22Rv1 (cell line): ENCODE measurements at regions not wholly inside any gene's neighbourhood (a gene's known extent, or its start where the extent isn't known, plus 50 kb on each side); places are given as distances from the start of the nearest gene placed in this dataset.

Experiments used
- ZFX ChIP-seq: fragments of 450-650 bp; IDR thresholded peaks from 2 replicates; pipeline ENCODE4 v1.6.1; 2017; ENCODE audit warnings: antibody characterized with exemption, borderline replicate concordance
- TF ChIP-seq, protein P1 (sequence below): fragments of 450-650 bp; IDR thresholded peaks from 2 replicates; pipeline ENCODE4 v1.5.1; 2017; ENCODE audit warnings: mild to moderate bottlenecking

DNA sequence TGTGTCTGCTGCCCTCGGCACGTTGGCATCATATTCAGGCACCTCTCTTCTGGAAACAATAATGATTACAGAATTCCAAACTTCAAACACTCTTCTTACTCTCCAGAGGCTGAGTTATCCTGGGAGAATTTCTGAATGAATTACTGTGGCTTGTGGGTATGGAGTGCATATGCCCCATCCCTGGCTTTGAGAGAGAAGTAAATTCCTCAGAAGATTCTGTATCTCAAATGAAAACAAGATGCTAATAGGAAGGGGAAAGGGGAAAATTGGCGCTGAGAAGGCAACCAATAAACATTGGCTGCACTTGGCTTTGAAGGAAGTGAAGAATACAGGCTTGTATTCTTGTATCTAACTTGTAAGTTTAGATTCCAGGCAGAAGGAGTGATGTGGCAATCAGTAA is 132.0 kb upstream of the NOVA1 start:
- TF ChIP-seq, protein P1, sequence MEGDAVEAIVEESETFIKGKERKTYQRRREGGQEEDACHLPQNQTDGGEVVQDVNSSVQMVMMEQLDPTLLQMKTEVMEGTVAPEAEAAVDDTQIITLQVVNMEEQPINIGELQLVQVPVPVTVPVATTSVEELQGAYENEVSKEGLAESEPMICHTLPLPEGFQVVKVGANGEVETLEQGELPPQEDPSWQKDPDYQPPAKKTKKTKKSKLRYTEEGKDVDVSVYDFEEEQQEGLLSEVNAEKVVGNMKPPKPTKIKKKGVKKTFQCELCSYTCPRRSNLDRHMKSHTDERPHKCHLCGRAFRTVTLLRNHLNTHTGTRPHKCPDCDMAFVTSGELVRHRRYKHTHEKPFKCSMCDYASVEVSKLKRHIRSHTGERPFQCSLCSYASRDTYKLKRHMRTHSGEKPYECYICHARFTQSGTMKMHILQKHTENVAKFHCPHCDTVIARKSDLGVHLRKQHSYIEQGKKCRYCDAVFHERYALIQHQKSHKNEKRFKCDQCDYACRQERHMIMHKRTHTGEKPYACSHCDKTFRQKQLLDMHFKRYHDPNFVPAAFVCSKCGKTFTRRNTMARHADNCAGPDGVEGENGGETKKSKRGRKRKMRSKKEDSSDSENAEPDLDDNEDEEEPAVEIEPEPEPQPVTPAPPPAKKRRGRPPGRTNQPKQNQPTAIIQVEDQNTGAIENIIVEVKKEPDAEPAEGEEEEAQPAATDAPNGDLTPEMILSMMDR = no peak
- no peak for TF ChIP-seq ZFX
